Smooth muscle cell (in vitro differentiated cells): ENCODE measurements at regions not wholly inside any gene's neighbourhood (a gene's known extent, or its start where the extent isn't known, plus 50 kb on each side); places are given as distances from the start of the nearest gene placed in this dataset.

Experiments used
- DNase-seq: peaks from one replicate; lab custom pipeline; 2025; ENCODE audit not compliant: unreplicated experiment; lab: John Stamatoyannopoulos, UW
- H2AFZ ChIP-seq: fragments of 200-600 bp; sonication (generic); 2 replicates; pipeline ENCODE4 v1.6.0; 2016; ENCODE audit warnings: antibody characterized with exemption, low read depth, mild to moderate bottlenecking
- H3F3A ChIP-seq: fragments of 200-600 bp; sonication (generic); 2 replicates; pipeline ENCODE4 v1.6.0; 2017; ENCODE audit warnings: antibody characterized with exemption, low read depth
- H3K27ac ChIP-seq: fragments of 200-600 bp; sonication (generic); 2 replicates; pipeline ENCODE4 v1.5.1; 2016; ENCODE audit warnings: low read depth, mild to moderate bottlenecking
- H3K27me3 ChIP-seq: fragments of 200-600 bp; sonication (generic); 2 replicates; pipeline ENCODE4 v1.6.1; 2016; ENCODE audit warnings: low read depth, mild to moderate bottlenecking
- H3K36me3 ChIP-seq: fragments of 200-600 bp; sonication (generic); 2 replicates; pipeline ENCODE4 v1.5.1; 2016; ENCODE audit warnings: low read depth
- H3K4me1 ChIP-seq: fragments of 200-600 bp; sonication (generic); 2 replicates; pipeline ENCODE4 v1.5.1; 2016; ENCODE audit warnings: low read depth
- H3K4me2 ChIP-seq: fragments of 200-600 bp; sonication (generic); 2 replicates; pipeline ENCODE4 v1.6.0; 2016; ENCODE audit warnings: mild to moderate bottlenecking
- H3K4me3 ChIP-seq: fragments of 200-600 bp; sonication (generic); 2 replicates; pipeline ENCODE4 v1.5.1; 2016; ENCODE audit warnings: mild to moderate bottlenecking
- H3K79me2 ChIP-seq: fragments of 200-600 bp; sonication (generic); 2 replicates; pipeline ENCODE4 v1.6.0; 2016; ENCODE audit warnings: low read depth, mild to moderate bottlenecking
- H3K9ac ChIP-seq: fragments of 200-600 bp; sonication (generic); 2 replicates; pipeline ENCODE4 v1.6.0; 2016; ENCODE audit warnings: low read depth
- H3K9me3 ChIP-seq: fragments of 200-600 bp; sonication (generic); replicated peaks from 2 replicates; pipeline ENCODE4 v1.5.1; 2016; ENCODE audit warnings: low read depth
- H4K20me1 ChIP-seq: fragments of 200-600 bp; sonication (generic); 2 replicates; pipeline ENCODE4 v1.6.0; 2016; ENCODE audit warnings: low read depth
- WGBS: methylation state at CpG from one replicate; pipeline ENCODE4 v1.1.7; 2016; ENCODE audit warnings: low lambda C conversion rate; 5-methylcytosine and 5-hydroxymethylcytosine counted together
- TF ChIP-seq, protein P1 (sequence below): fragments of 200-600 bp; sonication (generic); IDR thresholded peaks from 2 replicates; pipeline ENCODE4 v1.5.1; 2017; ENCODE audit warnings: borderline replicate concordance, mild to moderate bottlenecking, antibody characterized with exemption; ENCODE audit not compliant: insufficient read depth, poor library complexity, severe bottlenecking

DNA sequence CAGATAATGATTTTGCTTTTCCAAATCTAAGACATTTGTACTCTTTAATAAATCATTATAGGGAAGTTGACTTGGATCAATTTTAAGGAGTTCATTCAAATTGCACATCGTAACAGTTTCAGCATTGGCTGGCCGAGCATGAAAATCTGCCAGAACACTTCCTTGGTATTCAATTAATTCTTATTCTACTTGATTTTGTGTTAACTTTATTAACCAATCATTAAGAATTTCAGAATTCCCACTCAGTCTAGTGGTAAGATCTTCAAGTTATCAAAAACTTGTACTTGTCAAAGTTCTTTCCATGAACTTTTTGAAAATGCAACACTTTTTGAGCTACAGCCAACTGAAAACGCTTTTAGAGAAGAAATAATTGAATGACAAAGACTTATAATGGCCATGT lies 565.8 kb downstream of the TLE1 start:
- H3K79me2 ChIP-seq: no peaks in the 10 kb centered on the region
- H2AFZ ChIP-seq: no peak overlapping the region
- H3F3A ChIP-seq: no peaks in the 10 kb centered on the region
- no peak overlapping the region for H3K4me3 ChIP-seq
- H3K9ac ChIP-seq: no peak overlapping the region
- H3K27ac ChIP-seq: no peak overlapping the region
- H3K27me3 ChIP-seq: no peaks in the 10 kb centered on the region
- 94% methylated on average over 3 of the region's 3 CpGs for WGBS
- H4K20me1 ChIP-seq: no peaks in the 10 kb centered on the region
- peaks cover 10% of the 10 kb centered on the region for H3K4me1 ChIP-seq
- H3K36me3 ChIP-seq: no peaks in the 10 kb centered on the region
- no peaks in the 10 kb centered on the region for H3K9me3 ChIP-seq
- DNase-seq: no peak
- TF ChIP-seq, protein P1, sequence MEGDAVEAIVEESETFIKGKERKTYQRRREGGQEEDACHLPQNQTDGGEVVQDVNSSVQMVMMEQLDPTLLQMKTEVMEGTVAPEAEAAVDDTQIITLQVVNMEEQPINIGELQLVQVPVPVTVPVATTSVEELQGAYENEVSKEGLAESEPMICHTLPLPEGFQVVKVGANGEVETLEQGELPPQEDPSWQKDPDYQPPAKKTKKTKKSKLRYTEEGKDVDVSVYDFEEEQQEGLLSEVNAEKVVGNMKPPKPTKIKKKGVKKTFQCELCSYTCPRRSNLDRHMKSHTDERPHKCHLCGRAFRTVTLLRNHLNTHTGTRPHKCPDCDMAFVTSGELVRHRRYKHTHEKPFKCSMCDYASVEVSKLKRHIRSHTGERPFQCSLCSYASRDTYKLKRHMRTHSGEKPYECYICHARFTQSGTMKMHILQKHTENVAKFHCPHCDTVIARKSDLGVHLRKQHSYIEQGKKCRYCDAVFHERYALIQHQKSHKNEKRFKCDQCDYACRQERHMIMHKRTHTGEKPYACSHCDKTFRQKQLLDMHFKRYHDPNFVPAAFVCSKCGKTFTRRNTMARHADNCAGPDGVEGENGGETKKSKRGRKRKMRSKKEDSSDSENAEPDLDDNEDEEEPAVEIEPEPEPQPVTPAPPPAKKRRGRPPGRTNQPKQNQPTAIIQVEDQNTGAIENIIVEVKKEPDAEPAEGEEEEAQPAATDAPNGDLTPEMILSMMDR: no peak
- H3K4me2 ChIP-seq: no peak overlapping the region

DNA sequence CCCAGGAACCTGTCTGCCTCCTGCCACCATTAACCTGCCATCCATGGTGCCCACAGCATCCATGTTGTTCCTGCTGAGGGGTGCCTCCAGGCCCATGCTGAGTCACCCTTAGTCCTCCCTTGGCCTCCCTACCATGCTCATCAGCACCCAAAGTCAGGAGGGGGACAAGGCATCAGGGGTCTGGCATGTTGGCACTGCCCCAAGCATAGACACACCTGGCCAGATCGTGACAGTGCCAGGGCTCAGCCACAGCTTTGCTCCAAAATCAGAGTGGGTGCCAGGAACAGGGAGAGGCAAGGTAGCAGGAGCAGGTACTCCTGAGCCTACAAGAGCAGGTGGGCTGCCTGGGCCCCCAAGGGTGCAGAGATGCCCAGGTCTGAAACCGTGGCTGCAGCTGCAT lies 566.6 kb downstream of the TLE1 start:
- H2AFZ ChIP-seq: no peak overlapping the region
- no peak overlapping the region for H3K9ac ChIP-seq
- no peak overlapping the region for H3K27ac ChIP-seq
- WGBS: 96% methylated on average over 2 of the region's 2 CpGs
- no peaks in the 10 kb centered on the region for H4K20me1 ChIP-seq
- no peak overlapping the region for H3K4me3 ChIP-seq
- H3K4me2 ChIP-seq: no peak overlapping the region
- TF ChIP-seq, protein P1: no peak
- no peaks in the 10 kb centered on the region for H3F3A ChIP-seq
- H3K9me3 ChIP-seq: no peaks in the 10 kb centered on the region
- DNase-seq: no peak
- H3K27me3 ChIP-seq: no peaks in the 10 kb centered on the region
- no peaks in the 10 kb centered on the region for H3K36me3 ChIP-seq
- H3K4me1 ChIP-seq: peaks cover 10% of the 10 kb centered on the region
- H3K79me2 ChIP-seq: no peaks in the 10 kb centered on the region

DNA sequence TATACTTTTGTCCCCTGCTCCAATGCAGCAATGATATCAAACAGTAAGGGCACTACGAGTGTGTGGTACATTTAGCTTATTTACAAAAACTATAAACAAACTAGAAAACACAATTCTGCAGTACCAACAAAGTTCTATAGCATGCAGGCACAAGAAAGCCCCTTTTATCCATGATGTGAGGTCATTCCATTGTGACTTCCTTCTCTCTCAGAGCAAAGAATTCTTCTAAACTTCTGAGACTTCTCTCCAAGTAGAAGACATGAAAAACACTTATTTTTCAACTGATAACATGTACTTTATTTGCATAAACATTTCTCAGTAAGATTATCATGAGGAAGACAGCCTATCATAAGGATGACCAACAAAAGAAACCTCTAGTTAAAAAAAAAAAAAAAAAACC lies 569.8 kb downstream of the TLE1 start:
- H3K36me3 ChIP-seq: no peaks in the 10 kb centered on the region
- TF ChIP-seq, protein P1: no peak
- H4K20me1 ChIP-seq: no peaks in the 10 kb centered on the region
- H3K9ac ChIP-seq: no peak overlapping the region
- H3K4me1 ChIP-seq: peaks cover 5% of the 10 kb centered on the region
- H3K4me3 ChIP-seq: no peak overlapping the region
- no peak overlapping the region for H2AFZ ChIP-seq
- no peaks in the 10 kb centered on the region for H3K9me3 ChIP-seq
- WGBS: 73% methylated on average over 1 of the region's 1 CpG
- no peaks in the 10 kb centered on the region for H3K27me3 ChIP-seq
- no peaks in the 10 kb centered on the region for H3K79me2 ChIP-seq
- H3F3A ChIP-seq: no peaks in the 10 kb centered on the region
- no peak for DNase-seq
- H3K4me2 ChIP-seq: no peak overlapping the region
- no peak overlapping the region for H3K27ac ChIP-seq

DNA sequence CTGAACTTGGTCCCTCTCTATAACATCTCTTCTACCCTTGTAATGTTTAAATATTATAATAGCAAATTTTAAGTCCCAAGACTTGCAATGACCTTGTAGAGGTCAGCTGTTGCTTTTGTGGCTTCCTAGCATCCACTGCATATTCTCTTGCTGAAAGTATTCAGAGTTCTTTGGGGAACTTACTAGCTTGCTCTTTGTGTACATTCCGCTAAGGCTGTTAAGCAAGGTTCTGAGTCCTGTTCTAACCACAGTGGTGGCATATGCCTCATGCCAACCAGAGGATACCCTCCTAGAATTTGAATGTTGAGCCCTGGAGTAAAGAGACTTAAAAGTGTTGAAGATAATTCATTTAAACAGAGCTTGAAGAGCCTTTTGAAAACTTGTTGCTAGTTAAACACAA lies 570.9 kb downstream of the TLE1 start:
- DNase-seq: no peak
- Histone ChIP-seq H3K9ac (no peak overlapping the region), H3K4me1 (peaks cover 6% of the 10 kb centered on the region), H3K27me3 (no peaks in the 10 kb centered on the region), H3K36me3 (no peaks in the 10 kb centered on the region), H2AFZ (no peak overlapping the region), H3F3A (no peaks in the 10 kb centered on the region), H3K79me2 (no peaks in the 10 kb centered on the region), H3K4me3 (no peak overlapping the region), H4K20me1 (no peaks in the 10 kb centered on the region), H3K4me2 (no peak overlapping the region), H3K27ac (no peak overlapping the region), H3K9me3 (no peaks in the 10 kb centered on the region)
- WGBS: 87% methylated on average over 1 of the region's 1 CpG
- TF ChIP-seq, protein P1: no peak
